Tibial nerve (tissue), 4 donors: ENCODE measurements at regions not wholly inside any gene's neighbourhood (a gene's known extent, or its start where the extent isn't known, plus 50 kb on each side); places are given as distances from the start of the nearest gene placed in this dataset.

ENCODE experiments used
- CTCF ChIP-seq, 5 experiments: fragments of 200-600 bp in 3 of 5; fragments of 450-650 bp in 2 of 5; sonication (generic) in 3 of 5; IDR thresholded peaks; one replicate each; pipeline ENCODE4 v1.5.1; 2016 to 2019; ENCODE audit warnings: antibody characterized with exemption in 5 of 5, mild to moderate bottlenecking in 3 of 5, moderate library complexity in 2 of 5
- EP300 ChIP-seq, 2 donors: sonication (generic); formaldehyde crosslinking; IDR thresholded peaks; one replicate each; pipeline ENCODE4 v1.6.1; 2017; ENCODE audit warnings: antibody characterized with exemption in 2 of 2, mild to moderate bottlenecking in 1 of 2
- POLR2A ChIP-seq, 2 donors: fragments of 450-650 bp; IDR thresholded peaks; one replicate each; pipeline ENCODE4 v1.6.1; 2017; ENCODE audit warnings: antibody characterized with exemption in 2 of 2, mild to moderate bottlenecking in 2 of 2, moderate library complexity in 2 of 2

DNA sequence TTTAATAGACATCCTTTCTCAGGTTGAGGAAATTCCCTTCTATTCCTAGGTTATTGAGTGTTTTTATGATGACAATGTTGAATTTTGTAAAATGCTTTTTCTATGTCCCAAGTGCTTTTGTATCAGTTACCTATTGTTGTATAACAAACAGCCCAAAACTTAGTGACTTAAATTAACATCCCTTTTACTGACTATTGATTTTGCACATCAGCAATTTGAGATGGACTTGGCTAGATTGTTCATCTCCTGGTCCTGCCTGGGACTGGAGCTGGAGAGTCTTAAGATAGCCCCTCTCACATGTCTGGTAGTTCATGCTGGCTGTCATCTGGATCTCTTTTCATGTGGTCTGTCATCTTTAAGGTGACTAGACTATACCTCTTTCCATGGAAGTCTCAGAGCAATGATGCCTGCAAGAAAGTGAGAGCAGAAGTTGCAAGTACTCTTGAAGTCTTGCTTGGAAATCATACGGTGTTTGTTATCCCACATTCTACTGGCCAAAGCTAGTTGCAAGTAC is 132.6 kb downstream of the RPAP3 start:
- no peak for TF ChIP-seq CTCF (IDR thresholded peaks at IDR 0.05)
- no peak for TF ChIP-seq POLR2A (IDR thresholded peaks at IDR 0.05)
- TF ChIP-seq EP300 (IDR thresholded peaks at IDR 0.05), result no peak
